ENCODE measurements at regions not wholly inside any gene's neighbourhood (a gene's known extent, or its start where the extent isn't known, plus 50 kb on each side); places are given as distances from the start of the nearest gene placed in this dataset.

DNA sequence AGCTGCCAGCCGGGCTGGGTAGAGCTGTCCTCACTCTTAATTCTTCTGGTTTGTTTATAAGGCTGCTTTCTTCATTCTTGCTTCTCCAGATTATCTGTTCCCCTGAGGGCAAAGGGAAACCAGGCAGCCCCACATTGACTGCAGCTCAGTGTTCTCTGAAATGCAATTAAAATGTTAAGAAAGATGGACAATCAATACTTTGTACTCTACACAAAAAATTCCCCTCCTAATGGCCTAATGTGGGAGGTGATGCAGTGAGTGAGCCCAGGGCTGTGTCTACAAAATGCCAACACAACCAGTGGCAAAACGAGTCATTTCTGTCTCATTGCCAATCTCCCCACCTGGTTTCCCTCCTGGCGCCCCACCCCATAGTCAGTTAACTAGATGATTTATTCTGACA lies 541.7 kb upstream of the RAB6C start:
- DNase-seq, result no peak
- H3K36me3 ChIP-seq (ENCODE audit: low read depth), result no peaks in the 10 kb centered on the region
- intact Hi-C loops (cut with micrococcal nuclease; ENCODE audit: unreplicated experiment), result no loop called here
- no TSS peak for BruUV-seq (replicated peaks)
- no peak overlapping the region for H3K4me2 ChIP-seq
- peaks cover 16% of the 10 kb centered on the region for H3K27me3 ChIP-seq (ENCODE audit: insufficient read depth, low read depth)
- H3F3A ChIP-seq (ENCODE audit: insufficient read depth, low read depth), result no peaks in the 10 kb centered on the region
- H2AFZ ChIP-seq, result no peak overlapping the region
- no peaks in the 10 kb centered on the region for H3K79me2 ChIP-seq (ENCODE audit: low read depth)
- H3K9me3 ChIP-seq (ENCODE audit: insufficient read depth, low read depth), result no peaks in the 10 kb centered on the region
- ChIA-PET CTCF (no interaction called here), POLR2A (ENCODE audit: unreplicated experiment) (no interaction called here)
- H4K20me1 ChIP-seq (ENCODE audit: insufficient read depth), result no peaks in the 10 kb centered on the region
- no peak overlapping the region for H3K4me3 ChIP-seq
- H3K4me1 ChIP-seq (replicated peaks; ENCODE audit: insufficient read depth), result no peaks in the 10 kb centered on the region
- H3K27ac ChIP-seq, result no peak overlapping the region
- no peak for TF ChIP-seq EZH2 (IDR thresholded peaks at IDR 0.05; ENCODE audit: low read depth)
- H3K9me2 ChIP-seq (ENCODE audit: insufficient read depth), result no peaks in the 10 kb centered on the region

DNA sequence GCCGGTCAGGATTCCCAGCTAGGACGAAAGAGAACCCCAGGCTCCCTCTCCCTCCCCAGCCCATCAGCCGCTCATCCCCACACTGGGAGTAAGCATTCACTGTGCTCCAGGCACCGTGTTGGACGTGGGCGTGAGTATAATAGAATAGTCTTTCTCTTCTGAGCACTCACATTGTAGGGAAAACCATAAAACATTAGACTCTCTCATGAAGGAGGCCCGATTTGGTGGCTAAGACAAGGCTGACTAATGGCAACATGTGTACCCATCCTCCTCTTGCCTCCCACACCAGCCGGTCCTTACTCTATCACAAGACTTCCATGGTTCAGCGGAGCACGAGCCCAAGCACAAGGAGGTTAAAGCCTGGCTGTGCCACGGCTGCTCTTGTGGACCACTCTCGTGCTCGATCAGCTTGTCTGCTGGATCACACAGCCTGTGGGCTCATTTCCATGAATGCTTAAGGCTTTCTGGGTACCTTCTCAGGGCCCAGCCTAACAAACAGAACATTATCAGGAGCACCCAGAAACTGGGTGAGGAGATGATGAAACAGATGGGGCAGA lies 540.9 kb upstream of the RAB6C start:
- Histone ChIP-seq H2AFZ (no peak overlapping the region), H3K4me3 (no peak overlapping the region), H3K36me3 (ENCODE audit: low read depth) (no peaks in the 10 kb centered on the region), H3K4me1 (replicated peaks; ENCODE audit: insufficient read depth) (no peaks in the 10 kb centered on the region), H3K27me3 (ENCODE audit: insufficient read depth, low read depth) (peaks cover 7% of the 10 kb centered on the region), H3K79me2 (ENCODE audit: low read depth) (no peaks in the 10 kb centered on the region), H3F3A (ENCODE audit: insufficient read depth, low read depth) (no peaks in the 10 kb centered on the region), H3K4me2 (no peak overlapping the region), H3K9me2 (ENCODE audit: insufficient read depth) (no peaks in the 10 kb centered on the region), H4K20me1 (ENCODE audit: insufficient read depth) (no peaks in the 10 kb centered on the region), H3K9me3 (ENCODE audit: insufficient read depth, low read depth) (no peaks in the 10 kb centered on the region), H3K27ac (no peak overlapping the region)
- CTCF ChIA-PET, result no interaction called here
- TF ChIP-seq, protein P1, sequence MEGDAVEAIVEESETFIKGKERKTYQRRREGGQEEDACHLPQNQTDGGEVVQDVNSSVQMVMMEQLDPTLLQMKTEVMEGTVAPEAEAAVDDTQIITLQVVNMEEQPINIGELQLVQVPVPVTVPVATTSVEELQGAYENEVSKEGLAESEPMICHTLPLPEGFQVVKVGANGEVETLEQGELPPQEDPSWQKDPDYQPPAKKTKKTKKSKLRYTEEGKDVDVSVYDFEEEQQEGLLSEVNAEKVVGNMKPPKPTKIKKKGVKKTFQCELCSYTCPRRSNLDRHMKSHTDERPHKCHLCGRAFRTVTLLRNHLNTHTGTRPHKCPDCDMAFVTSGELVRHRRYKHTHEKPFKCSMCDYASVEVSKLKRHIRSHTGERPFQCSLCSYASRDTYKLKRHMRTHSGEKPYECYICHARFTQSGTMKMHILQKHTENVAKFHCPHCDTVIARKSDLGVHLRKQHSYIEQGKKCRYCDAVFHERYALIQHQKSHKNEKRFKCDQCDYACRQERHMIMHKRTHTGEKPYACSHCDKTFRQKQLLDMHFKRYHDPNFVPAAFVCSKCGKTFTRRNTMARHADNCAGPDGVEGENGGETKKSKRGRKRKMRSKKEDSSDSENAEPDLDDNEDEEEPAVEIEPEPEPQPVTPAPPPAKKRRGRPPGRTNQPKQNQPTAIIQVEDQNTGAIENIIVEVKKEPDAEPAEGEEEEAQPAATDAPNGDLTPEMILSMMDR (conservative IDR thresholded peaks at IDR 0.05), result no peak
- no peak for TF ChIP-seq EZH2 (IDR thresholded peaks at IDR 0.05; ENCODE audit: low read depth)
- BruUV-seq (replicated peaks), result no TSS peak
- intact Hi-C loops (cut with micrococcal nuclease; ENCODE audit: unreplicated experiment), result no loop called here
- no peak for DNase-seq
- POLR2A ChIA-PET (ENCODE audit: unreplicated experiment), result no interaction called here

DNA sequence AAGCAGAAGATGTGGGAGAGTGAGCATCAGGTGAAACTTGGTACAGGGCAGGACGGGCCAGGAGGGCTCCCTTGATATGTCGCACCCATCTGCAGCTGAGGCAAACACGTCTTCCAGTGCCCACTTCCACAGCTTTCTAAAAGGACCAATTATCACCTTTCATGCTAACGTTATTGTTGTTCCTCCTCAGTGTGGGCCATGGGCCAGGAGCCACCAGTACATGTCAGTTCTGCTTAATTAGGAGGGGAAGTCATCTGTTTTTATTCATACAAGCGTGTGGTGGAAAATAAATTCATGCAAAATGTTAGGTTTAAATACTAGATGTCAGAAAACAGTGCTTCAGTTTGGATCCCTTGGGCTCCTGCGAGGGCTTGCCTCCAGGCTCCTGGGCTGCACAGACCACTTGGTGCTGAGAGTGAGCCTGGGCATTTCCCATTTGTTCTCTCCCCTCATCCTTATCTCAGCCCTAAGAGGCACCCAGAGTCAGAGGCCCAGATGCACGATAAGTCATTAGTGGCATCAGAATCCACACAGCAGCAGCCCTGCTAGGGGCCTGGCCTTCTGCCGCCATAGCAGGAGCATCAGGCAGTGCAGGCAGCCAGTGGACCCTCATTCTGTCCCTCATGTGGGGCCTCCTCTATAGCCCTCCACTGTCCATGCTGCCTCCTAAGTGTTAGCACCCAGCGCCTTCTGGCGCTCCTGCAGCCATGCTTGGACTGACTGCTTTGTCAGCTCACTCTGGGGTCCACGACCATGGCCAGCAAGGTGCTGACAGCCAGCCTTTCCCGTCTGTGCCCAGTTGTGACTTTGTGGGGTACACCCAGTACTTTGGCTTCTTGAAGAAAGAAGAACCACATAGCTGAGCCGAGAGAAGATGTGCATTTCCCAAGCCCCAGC lies 539.8 kb upstream of the RAB6C start:
- intact Hi-C loops (cut with micrococcal nuclease; ENCODE audit: unreplicated experiment), result no loop called here
- H3F3A ChIP-seq (ENCODE audit: insufficient read depth, low read depth), result no peaks in the 10 kb centered on the region
- no peak overlapping the region for H2AFZ ChIP-seq
- no peak overlapping the region for H3K4me2 ChIP-seq
- BruUV-seq (replicated peaks), result no TSS peak
- no peak overlapping the region for H3K4me3 ChIP-seq
- no peaks in the 10 kb centered on the region for H3K9me3 ChIP-seq (ENCODE audit: insufficient read depth, low read depth)
- no peaks in the 10 kb centered on the region for H4K20me1 ChIP-seq (ENCODE audit: insufficient read depth)
- DNase-seq, result no peak
- POLR2A ChIA-PET (ENCODE audit: unreplicated experiment), result no interaction called here
- no peaks in the 10 kb centered on the region for H3K79me2 ChIP-seq (ENCODE audit: low read depth)
- no peak overlapping the region for H3K27ac ChIP-seq
- TF ChIP-seq, protein P1 (conservative IDR thresholded peaks at IDR 0.05), result no peak
- no peak for TF ChIP-seq EZH2 (IDR thresholded peaks at IDR 0.05; ENCODE audit: low read depth)
- CTCF ChIA-PET, result no interaction called here
- no peaks in the 10 kb centered on the region for H3K4me1 ChIP-seq (replicated peaks; ENCODE audit: insufficient read depth)
- H3K9me2 ChIP-seq (ENCODE audit: insufficient read depth), result no peaks in the 10 kb centered on the region
- H3K36me3 ChIP-seq (ENCODE audit: low read depth), result no peaks in the 10 kb centered on the region
- peaks cover 5% of the 10 kb centered on the region for H3K27me3 ChIP-seq (ENCODE audit: insufficient read depth, low read depth)
